Astrocyte (in vitro differentiated cells and primary cell): ENCODE measurements at regions not wholly inside any gene's neighbourhood (a gene's known extent, or its start where the extent isn't known, plus 50 kb on each side); places are given as distances from the start of the nearest gene placed in this dataset.

Experiments
- CTCF ChIP-seq: IDR thresholded peaks from 2 replicates; pipeline ENCODE4 v1.5.1; 2011; ENCODE audit warnings: low read depth, mild to moderate bottlenecking, inconsistent platforms, low read length, moderate library complexity; ENCODE audit not compliant: insufficient read depth
- EZH2 ChIP-seq: IDR thresholded peaks from 2 replicates; pipeline ENCODE4 v1.6.1; 2012; ENCODE audit warnings: mild to moderate bottlenecking, low read length, inconsistent platforms; ENCODE audit not compliant: insufficient read depth

- TF ChIP-seq CTCF, result no peak
- TF ChIP-seq EZH2, result no peak
Measured at GRCh38 chr4:129335818-129336217, 239.9 kb downstream of the C4orf33 start.
